OCI-M2 (cell line): ENCODE measurements at regions not wholly inside any gene's neighbourhood (a gene's known extent, or its start where the extent isn't known, plus 50 kb on each side); places are given as distances from the start of the nearest gene placed in this dataset.

ENCODE experiments used
- DNase-seq: peaks from one replicate; lab custom pipeline; 2025; ENCODE audit not compliant: unreplicated experiment; lab: John Stamatoyannopoulos, UW

GRCh38 chr12:75974323-75975187 is 57.0 kb downstream of the PHLDA1 start:
- DNase-seq: no peak

- no peak for DNase-seq
Measured at GRCh38 chr12:75971253-75971652, 60.3 kb downstream of the PHLDA1 start.

GRCh38 chr12:75970310-75970709 is 61.3 kb downstream of the PHLDA1 start:
- DNase-seq: no peak

- no peak for DNase-seq
Measured at GRCh38 chr12:75969768-75970167, 61.8 kb downstream of the PHLDA1 start.

- DNase-seq: no peak
Measured at GRCh38 chr12:75965661-75966060, 65.9 kb downstream of the PHLDA1 start.

- DNase-seq: no peak
Measured at GRCh38 chr12:75964150-75964549, 67.4 kb downstream of the PHLDA1 start.

- DNase-seq: no peak
Measured at GRCh38 chr12:75961878-75962277, 69.7 kb downstream of the PHLDA1 start.

- no peak for DNase-seq
Measured at GRCh38 chr12:75960954-75961661, 70.5 kb downstream of the PHLDA1 start.

GRCh38 chr12:75960086-75960910 is 71.3 kb downstream of the PHLDA1 start:
- DNase-seq: no peak

GRCh38 chr12:75959506-75959905 is 72.1 kb downstream of the PHLDA1 start:
- no peak for DNase-seq

GRCh38 chr12:75959060-75959459 is 72.5 kb downstream of the PHLDA1 start:
- no peak for DNase-seq

GRCh38 chr12:75955251-75955650 is 76.3 kb downstream of the PHLDA1 start:
- no peak for DNase-seq

- no peak for DNase-seq
Measured at GRCh38 chr12:75954749-75955148, 76.8 kb downstream of the PHLDA1 start.

GRCh38 chr12:75954041-75954440 is 77.5 kb downstream of the PHLDA1 start:
- DNase-seq: no peak

GRCh38 chr12:75953312-75953906 is 78.2 kb downstream of the PHLDA1 start:
- no peak for DNase-seq

GRCh38 chr12:75951399-75952278 is 79.9 kb downstream of the PHLDA1 start:
- no peak for DNase-seq

- no peak for DNase-seq
Measured at GRCh38 chr12:75947156-75947723, 84.3 kb downstream of the PHLDA1 start.

GRCh38 chr12:75945581-75945980 is 86.0 kb downstream of the PHLDA1 start:
- no peak for DNase-seq

- DNase-seq: no peak
Measured at GRCh38 chr12:75944905-75945432, 86.6 kb downstream of the PHLDA1 start.
